ENCODE measurements at regions not wholly inside any gene's neighbourhood (a gene's known extent, or its start where the extent isn't known, plus 50 kb on each side); places are given as distances from the start of the nearest gene placed in this dataset.

DNA sequence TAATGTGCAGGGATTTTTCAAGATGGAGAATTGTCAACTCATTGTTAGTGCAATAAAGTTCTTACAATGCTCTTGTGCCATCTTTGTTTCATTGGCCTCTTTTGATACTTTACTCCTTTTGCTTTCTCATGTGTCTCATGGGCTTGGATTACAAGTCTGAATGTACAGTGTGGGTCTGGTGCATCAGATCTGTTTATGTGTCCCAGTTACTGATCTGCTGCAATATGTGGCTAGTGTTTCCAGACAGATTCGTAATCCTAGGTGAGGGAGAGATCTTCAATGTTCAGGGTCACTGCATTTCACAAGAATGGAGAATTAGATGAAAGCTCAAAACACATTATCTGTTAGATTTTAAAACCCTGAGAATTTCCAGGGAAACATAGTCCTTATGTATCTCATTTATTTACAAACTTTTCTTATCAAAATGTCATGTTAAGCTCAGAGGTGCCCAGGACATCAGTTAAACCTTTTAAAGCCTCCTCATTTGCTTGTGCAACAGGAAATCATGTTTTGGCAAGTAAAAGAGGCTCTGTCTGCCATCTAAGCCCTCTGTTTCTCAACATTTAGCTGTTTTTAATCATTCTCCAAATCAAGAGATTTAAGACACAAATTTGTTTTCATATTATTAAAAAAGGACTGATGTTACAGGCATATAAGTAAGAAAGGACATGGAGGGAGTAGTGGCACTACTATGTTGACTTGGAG lies 108.1 kb downstream of the NUP35 start:
- ChIA-PET CTCF (ENCODE audit: low intra/inter-chr PET ratio) (no interaction called here), POLR2A (interaction anchor here (0.8 to 1.2 kb wide), 2 partner anchors 14 to 17 kb away, joined by 3 read pairs; no protein-coding TSS in a partner anchor)
- Histone ChIP-seq H3K4me3 (no peak overlapping the region), H2AFZ (ENCODE audit: low read depth, low read length) (no peak overlapping the region), H3K27me3 (ENCODE audit: control insufficient read depth in 2 of 2, insufficient read depth in 2 of 2, low read length in 2 of 2) (no peaks in the 10 kb centered on the region), H3K4me1 (replicated peaks in 1 of 2; ENCODE audit: control insufficient read depth in 2 of 2, insufficient read depth in 2 of 2, low read length in 2 of 2) (no peaks in the 10 kb centered on the region), H4K20me1 (replicated peaks; ENCODE audit: control insufficient read depth, insufficient read depth, low read length) (no peaks in the 10 kb centered on the region), H3K79me2 (ENCODE audit: control insufficient read depth, insufficient read depth, low read length) (no peaks in the 10 kb centered on the region), H3K36me3 (ENCODE audit: control insufficient read depth, insufficient read depth, low read length) (no peaks in the 10 kb centered on the region), H3K9me3 (replicated peaks; ENCODE audit: control insufficient read depth, insufficient read depth, low read depth, low read length) (no peaks in the 10 kb centered on the region), H3K9ac (ENCODE audit: insufficient read depth in 1 of 2, low read depth in 2 of 2, low read length in 2 of 2) (no peak overlapping the region), H3K27ac (ENCODE audit: extremely low read depth, low read depth, low read length) (no peak overlapping the region), H3K4me2 (ENCODE audit: insufficient read depth, low read length) (no peak overlapping the region), H3K9me1 (ENCODE audit: control insufficient read depth, insufficient read depth, low read length) (no peaks in the 10 kb centered on the region)
- DNase-seq (ENCODE audit: extremely low read depth in 1 of 4, low spot score in 3 of 4) (no peak), FAIRE-seq (no peak), ATAC-seq (no peak)
- in situ Hi-C loops (cut with MboI) (no loop called here), intact Hi-C loops (cut with micrococcal nuclease) (no loop called here)
- no TSS peak for BruUV-seq (replicated peaks)
- TF ChIP-seq, protein P1, sequence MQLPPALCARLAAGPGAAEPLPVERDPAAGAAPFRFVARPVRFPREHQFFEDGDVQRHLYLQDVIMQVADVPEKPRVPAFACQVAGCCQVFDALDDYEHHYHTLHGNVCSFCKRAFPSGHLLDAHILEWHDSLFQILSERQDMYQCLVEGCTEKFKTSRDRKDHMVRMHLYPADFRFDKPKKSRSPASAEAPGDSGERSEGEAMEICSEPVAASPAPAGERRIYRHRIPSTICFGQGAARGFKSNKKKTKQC (CRISPR knock-in tag; IDR thresholded peaks at IDR 0.05), result no peak
- peak; percentile 62 for TF ChIP-seq ZBTB40 (IDR thresholded peaks at IDR 0.05)
- no peak for TF ChIP-seq ZBTB40 (CRISPR knock-in tag; IDR thresholded peaks at IDR 0.05)
- 10% methylated on average over 1 of the region's 1 CpG for WGBS (ENCODE audit: insufficient coverage, low coverage, missing lambda C conversion rate)
